ENCODE measurements at regions not wholly inside any gene's neighbourhood (a gene's known extent, or its start where the extent isn't known, plus 50 kb on each side); places are given as distances from the start of the nearest gene placed in this dataset.

DNA sequence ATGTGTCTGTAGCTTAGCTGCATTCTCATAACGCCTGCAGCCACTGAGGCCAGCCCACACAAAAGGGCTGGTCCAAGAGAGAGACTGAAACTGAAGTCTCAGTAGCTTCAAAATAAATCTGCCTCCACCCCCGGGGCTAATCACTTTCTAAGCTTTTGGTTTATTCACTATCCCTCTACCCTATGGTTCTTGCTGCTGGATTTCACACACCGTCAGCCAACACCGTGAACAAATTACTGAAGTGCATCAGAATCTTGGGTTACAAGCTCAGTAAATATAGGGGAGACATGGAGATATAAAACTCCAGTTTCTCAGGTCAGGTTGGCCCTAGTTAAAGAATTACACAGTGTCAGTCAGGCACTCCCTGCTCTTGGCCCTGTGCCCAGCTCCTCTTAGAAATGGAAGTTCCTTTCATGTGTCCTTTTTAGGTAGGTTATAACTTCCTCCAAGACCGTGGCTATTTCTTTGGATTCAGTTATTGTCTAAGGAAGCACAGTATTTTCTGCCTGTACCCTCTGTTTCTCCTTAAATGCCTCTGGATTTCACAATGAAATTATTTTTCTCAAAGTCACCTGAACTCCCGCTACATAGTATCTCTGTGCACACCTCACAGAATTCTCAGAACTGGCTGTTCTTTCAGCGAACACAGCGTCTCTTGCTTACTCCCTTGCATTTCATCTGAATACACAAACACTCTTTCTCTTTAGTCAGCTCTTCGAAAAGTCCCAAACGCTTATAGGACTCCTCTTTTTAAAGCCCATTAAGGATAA is 112.5 kb downstream of the FAM174A start:
- TF ChIP-seq POLR2A (IDR thresholded peaks at IDR 0.05; ENCODE audit: low read depth, low read length) (no peak), CTCF (IDR thresholded peaks at IDR 0.05; ENCODE audit: extremely low read depth in 1 of 2, insufficient read depth in 1 of 2, low read depth in 1 of 2, low read length in 2 of 2) (no peak), POLR2AphosphoS5 (IDR thresholded peaks at IDR 0.05; ENCODE audit: insufficient read depth, low read depth, low read length) (no peak), EZH2 (IDR thresholded peaks at IDR 0.05; ENCODE audit: borderline replicate concordance, low read depth, low read length, severe bottlenecking) (no peak), MYC (IDR thresholded peaks at IDR 0.05; ENCODE audit: low read depth, low read length) (no peak), GATA2 (IDR thresholded peaks at IDR 0.05; ENCODE audit: insufficient read depth, insufficient read length, low read depth, low read length) (no peak), MAX (IDR thresholded peaks at IDR 0.05; ENCODE audit: insufficient read depth, insufficient read length) (no peak), JUN (IDR thresholded peaks at IDR 0.05; ENCODE audit: borderline replicate concordance, insufficient read depth, insufficient read length, low read depth) (no peak)

Data from endothelial cell of umbilical vein (primary cell).